ENCODE measurements at regions not wholly inside any gene's neighbourhood (a gene's known extent, or its start where the extent isn't known, plus 50 kb on each side); places are given as distances from the start of the nearest gene placed in this dataset.
"Not testable (repeated sequence)": the region's sequence is repeated elsewhere in the genome, so short reads cannot be mapped to it uniquely, and the experiment has no call there.

DNA sequence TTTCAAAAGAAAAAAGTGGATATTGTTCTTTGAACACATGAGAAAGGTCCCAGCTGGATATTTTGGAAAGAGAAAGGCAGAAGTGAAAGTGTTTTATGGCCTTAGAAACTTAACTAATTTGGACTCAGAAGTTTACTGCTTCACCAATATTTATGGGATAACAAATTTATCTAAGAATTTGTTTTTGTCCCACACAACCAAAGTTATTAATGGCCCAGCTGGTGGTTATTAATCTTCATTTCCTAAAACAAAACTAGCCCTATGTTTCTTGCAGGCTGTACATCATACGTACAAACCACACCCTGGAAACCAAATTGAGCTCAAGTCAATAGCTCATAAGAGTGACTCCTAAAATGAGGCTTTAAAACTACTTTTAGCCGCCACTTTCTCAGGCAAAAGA lies 372.9 kb upstream of the LMCD1 start:
- DNase-seq (ENCODE audit: low read depth, low spot score), result no peak

DNA sequence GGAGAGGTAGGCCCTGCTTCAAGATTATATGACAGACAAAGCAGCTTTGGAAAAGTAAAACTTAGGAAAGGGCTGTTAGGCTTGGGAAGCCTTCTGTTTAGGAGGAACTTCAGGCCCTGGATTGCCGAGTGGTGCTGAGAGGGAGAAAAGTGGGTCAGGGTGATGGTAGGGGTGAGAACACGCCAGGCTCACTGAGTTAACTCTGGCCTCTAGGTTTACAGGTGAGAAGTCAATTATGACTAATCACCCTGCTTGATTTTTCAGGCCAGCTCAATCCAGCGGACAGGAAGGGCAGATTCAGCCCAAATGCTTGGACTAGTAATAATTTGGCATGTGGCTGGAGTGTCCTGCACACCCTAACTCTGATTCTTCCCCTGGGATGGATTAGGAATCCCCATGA lies 365.1 kb upstream of the LMCD1 start:
- no peak for DNase-seq (ENCODE audit: low read depth, low spot score)

DNA sequence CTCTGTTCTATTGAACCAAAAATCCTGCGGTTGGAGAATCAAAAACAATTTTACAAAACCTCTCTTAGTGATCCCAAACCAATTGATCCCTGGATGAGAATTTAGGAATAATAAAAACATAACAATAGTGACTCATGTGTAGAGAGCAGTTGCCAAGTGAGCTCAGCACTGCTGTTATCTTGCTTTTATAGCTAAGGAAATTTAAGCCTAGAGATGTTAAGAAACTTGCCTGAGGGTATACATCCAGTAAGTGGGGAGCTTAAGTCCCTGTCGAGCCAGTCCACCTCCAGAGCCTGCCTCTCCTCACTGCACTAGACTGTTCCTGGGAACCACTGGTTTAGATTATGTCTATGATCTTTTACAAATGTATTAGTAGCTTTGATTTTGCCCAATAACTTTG lies 358.4 kb upstream of the LMCD1 start:
- DNase-seq (ENCODE audit: low read depth, low spot score), result peak; percentile 39

DNA sequence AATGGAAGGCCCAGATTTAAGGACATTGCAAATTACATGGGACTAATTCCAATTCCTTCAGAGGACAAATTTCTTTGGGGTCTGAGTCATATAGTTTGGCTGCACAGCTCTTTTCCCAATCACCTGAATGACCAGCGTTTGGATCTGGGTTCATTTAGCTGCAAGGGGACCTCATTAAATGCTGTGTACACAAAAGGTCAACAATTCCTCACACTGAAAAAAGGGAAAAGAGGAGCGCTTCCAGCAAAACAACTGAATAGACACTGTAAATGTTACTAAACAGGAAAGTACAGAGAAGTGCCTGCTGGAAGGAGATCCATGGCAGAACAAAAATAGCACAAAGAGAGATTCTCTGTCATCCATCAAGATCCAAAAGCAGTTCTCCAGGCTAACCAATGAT lies 356.0 kb upstream of the LMCD1 start:
- peak; percentile 19 for DNase-seq (ENCODE audit: low read depth, low spot score)

DNA sequence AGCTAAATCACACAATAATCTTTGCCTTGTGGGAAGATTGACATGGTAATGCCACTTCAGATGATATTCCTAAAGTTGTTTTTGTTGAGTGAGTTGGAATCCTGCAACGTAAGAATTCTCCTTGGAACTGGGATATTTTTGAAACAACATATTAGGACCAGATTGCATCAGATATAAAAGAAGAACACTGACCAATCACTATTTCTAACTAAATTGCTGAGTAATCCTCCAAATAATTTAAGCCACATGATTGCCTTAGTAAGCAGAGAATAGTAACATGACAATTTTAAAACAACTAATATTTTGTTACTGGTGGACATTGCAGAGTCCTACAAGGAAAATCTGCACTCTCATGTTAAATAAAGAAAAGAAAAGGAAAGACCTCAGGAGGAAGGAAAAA lies 353.9 kb upstream of the LMCD1 start:
- no peak for DNase-seq (ENCODE audit: low read depth, low spot score)

DNA sequence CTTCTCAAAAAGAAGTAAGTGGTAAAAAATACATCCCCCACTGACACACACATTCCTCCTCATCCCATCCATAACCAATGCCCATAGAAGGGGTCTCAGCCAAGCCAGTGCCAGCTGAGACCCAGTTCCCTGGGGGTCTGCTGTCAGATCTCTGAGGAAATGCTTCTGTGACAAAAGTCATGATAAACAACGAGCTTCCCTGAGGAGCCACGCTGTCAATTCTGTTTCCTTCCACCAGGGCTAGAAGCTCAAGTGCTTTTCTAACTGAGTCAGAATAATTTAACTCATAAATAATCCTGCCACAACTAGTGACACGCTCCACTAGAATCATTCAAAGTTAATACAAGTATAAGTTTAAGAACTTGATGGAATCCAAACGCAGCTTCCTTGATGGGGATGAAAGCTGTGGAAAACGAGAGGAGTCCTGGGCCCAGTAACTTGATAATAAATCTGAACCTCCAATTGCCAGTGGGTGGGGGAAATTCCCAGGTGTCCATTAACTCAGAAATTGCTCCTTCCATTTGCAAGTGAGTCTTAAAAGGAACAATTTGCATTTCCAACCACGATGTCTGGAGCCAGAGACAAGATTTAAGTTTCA lies 348.7 kb upstream of the LMCD1 start:
- DNase-seq (ENCODE audit: low read depth, low spot score), result no peak

DNA sequence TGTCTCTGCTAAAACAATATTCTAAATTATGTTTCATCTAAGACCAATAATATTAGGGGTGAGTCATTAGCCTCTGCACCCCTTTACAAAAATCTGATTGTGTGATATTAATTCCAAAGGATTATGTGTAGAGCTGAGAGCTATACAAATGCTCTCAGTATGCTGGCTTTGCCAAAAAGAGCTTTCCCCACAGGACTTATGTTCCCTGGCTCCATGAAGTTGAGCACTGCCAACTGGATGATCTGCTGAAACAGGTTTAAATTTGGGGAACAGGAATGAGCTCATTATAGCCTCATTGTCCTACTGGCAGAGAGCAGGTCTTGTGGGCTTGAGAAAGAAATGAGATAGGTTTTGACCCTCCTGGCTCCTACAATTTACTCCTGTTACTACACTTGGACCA lies 347.8 kb upstream of the LMCD1 start:
- no peak for DNase-seq (ENCODE audit: low read depth, low spot score)

DNA sequence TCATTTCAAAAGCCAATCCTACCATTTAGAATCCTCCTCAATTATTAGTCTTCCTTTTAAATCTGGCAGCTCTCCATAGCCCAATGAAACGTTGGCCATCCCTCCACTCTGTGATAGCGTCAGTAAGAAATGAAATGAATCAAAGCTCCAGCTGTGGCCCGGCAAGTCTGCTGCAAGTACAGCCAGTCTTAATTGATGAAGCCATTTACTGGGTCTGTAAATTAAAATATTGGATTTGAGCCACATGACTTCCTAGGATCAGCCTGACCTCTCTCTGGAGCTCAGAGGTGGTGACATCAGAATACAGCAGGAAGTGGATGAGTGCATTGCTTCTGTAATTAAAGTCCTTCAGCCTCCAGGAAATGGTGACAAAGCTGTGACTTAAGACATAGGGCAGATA lies 347.0 kb upstream of the LMCD1 start:
- no peak for DNase-seq (ENCODE audit: low read depth, low spot score)

DNA sequence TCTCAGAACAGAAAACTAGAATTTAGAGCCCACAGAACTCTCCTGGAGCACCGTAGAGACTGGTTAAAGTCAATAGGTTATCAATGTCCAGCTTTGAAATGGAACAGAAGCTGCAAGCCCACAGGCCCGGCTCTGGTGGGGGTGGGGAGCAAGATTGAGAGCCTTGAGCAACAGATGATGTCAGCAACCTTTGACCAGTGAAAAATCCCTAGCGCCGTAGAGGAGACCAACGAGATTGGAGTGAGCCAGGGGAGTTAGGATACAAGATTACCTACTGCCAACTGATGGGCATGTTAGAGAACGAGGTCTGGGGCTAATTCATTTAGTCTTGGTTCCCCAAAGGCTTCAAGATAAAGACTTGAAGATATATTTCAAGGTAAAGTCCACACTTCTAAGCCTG lies 345.5 kb upstream of the LMCD1 start:
- no peak for DNase-seq (ENCODE audit: low read depth, low spot score)

DNA sequence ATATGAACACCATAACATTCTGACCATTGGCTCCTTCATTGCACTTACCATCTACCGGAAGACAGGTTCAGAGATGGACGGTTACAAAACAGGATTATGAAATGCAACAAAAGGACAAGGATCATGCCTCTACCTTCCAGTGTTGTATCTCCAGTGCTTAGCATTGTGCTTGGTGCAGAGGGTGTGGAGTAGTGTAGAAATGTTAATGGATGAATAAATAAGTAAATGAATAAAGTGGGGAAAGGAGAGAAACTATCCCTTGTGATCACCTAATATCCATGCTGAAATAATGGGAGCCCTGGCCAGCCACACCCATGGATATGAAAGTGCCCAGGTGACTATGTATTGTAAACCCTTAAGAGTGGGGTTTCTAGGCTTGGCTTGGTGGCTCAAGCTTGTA lies 344.8 kb upstream of the LMCD1 start:
- no peak for DNase-seq (ENCODE audit: low read depth, low spot score)

DNA sequence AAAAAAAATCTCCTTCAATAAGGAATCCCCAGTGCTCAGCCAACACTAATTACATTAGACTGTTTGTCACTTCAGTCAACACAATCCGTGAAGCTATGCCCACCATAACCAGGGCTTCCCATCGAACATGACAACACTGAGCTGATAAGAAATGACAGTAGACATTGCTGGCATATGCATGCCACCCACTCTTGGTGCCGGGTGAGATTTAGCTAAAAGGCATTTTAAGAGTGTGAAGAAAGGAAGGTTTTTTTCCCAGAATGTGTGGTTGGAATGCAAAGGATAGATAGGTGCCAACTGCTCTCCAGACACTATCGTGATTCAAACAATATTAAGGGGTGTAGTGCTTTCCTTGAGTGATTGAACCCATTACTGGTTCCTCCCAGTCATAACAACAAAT lies 344.0 kb upstream of the LMCD1 start:
- no peak for DNase-seq (ENCODE audit: low read depth, low spot score)

DNA sequence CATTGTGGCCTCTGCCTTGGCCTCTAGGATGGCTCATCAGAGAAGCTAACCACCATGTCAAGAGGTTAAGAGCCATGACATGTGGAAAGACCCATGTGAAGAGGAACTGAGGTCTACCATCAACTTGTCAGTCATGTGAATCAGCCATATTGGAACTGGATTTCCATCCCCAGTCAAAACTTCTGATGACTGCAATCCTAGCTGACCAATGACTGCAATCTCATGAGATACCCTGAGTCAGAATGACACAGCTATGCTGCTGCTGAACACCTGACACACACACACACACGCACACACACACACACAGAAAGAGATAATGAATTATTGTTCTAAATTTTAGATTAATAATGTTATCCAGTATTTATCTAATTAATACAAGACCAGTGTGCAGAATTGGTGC lies 337.5 kb upstream of the LMCD1 start:
- no peak for DNase-seq (ENCODE audit: low read depth, low spot score)

DNA sequence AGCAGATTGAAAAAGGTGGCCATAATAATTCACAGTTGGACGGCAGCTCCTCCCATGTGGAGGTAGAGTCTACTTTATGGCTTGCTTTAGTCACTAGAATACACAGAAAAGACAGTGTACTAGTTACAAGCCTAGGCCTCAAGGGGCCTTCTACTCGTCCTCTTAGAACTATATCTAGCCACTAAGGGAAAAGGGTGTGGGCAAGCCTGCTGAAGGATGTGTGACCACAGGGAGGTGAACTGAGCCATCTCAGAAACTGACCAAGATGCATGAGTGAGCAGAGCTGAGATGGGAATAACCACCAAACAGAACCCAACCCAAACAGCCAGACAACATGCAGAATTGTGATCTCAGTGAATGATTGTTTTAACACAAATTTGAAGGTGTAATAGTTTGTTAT lies 335.6 kb upstream of the LMCD1 start:
- no peak for DNase-seq (ENCODE audit: low read depth, low spot score)

DNA sequence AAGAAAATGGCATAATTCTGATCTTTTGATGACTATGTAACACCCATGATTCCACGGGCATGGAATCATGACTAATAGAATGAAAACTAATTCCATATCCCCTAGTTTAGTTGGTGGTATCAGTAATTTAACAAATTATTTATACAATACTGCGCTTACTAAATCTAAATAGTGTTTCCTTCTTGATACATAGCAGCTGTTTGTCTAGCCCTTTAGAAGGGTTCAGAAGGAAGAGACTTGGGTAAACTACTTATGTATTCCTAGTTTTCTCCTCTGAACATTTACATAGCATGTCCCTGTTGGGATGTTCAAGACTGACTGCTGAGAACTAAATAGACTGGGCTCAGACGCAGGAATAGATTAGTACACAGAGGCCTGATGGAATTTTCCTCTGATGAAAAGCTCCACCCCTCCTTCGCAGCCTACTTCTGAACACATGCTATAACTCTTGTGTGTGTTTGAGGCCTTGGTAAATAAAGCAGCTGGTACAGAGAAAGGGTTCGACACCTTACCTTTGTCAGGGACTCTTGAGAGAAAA lies 330.6 kb upstream of the LMCD1 start:
- no peak for DNase-seq (ENCODE audit: low read depth, low spot score)

DNA sequence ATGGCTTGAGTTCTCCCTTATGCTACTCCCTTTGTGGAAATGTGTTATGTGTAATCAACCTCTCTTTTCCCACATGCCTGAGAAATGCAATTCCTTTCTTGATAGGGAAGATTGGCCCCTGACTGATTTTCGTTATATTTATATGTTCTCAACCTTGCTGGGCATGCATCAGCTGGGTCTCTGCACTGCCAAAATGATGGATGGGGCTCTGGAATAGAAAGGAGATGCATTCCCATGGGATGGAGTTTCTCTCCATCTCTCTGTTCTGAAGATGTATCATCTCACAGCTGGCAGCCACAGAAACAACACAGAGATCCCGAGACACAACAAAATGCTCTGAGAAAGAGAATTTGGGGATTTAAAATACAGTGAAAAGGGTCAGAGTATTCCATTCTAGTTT lies 327.7 kb upstream of the LMCD1 start:
- DNase-seq (ENCODE audit: low read depth, low spot score), result no peak

DNA sequence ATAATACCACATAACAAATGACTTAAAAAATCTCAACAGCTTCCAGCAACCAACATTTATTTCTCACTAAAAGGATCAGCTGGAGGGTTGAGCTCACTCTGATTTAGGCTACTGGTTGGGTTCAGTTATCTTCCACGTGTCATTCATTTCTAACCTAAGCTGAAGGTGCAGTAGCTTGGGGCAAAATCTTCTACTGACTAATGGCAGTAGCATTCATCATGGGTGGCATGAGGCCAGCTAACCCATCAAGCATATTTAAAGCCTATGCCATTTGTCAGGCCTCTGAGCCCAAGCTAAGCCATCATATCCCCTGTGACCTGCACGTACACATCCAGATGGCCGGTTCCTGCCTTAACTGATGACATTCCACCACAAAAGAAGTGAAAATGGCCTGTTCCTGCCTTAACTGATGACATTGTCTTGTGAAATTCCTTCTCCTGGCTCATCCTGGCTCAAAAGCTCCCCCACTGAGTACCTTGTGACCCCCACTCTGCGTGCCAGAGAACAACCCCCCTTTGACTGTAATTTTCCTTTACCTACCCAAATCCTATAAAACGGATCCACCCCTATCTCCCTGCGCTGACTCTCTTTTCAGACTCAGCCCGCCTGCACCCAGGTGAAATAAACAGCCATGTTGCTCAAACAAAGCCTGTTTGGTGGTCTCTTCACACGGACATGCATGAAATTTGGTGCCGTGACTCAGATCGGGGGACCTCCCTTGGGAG lies 324.7 kb upstream of the LMCD1 start:
- DNase-seq (ENCODE audit: low read depth, low spot score), result peak; percentile 37

DNA sequence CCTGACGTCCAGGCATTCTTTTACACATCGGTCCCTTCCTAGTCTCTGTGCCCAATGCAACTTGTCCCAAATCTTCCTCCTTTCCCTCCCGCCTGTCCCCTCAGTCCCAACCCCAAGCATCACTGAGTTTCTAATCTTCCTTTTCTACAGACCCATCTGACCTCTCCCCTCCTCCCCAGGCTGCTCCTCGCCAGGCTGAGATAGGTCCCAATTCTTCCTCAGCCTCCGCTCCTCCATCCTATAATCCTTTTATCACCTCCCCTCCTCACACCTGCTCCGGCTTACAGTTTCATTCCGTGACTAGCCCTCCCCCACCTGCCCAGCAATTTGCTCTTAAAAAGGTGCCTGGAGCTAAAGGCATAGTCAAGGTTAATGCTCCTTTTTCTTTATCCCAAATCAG lies 323.1 kb upstream of the LMCD1 start:
- not testable (repeated sequence) for DNase-seq (ENCODE audit: low read depth, low spot score)

DNA sequence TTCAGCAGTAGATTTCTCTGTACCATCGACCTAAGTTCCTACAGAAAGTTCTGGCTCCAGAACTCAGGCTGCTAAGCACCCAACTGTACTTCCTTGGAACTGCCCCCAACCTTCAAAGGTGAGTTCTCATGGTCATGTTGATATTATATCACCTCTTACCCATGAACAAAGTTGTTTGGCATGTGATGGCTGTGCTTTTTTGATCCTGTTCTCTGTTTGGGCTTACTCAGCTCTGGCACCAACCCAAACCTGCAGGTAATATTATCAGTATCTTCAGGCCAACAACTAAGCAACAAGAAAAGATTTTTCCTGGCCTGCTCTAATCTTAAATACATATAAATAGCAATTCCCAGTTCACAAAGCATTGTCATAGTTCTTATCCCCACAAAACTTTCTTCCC lies 318.7 kb upstream of the LMCD1 start:
- DNase-seq (ENCODE audit: low read depth, low spot score), result no peak

DNA sequence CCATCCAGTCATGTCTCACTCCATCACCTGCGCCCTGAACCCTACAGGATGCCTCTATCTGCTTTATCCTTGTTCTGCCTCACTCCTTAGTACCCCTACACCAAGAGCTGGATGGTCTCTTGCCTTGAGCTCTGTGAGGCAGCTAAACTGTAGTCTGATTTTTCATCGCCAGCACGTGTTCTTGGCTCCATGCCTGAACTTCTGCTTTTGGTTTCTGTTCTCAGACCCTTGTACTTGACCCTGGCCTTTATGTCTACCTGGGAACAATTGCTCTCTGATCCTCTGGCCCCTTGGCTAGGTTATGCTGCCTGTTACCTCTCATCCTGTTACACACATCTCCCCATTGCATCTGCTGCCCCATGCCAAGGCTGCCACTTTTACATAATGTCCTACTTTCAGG lies 318.0 kb upstream of the LMCD1 start:
- DNase-seq (ENCODE audit: low read depth, low spot score), result no peak

DNA sequence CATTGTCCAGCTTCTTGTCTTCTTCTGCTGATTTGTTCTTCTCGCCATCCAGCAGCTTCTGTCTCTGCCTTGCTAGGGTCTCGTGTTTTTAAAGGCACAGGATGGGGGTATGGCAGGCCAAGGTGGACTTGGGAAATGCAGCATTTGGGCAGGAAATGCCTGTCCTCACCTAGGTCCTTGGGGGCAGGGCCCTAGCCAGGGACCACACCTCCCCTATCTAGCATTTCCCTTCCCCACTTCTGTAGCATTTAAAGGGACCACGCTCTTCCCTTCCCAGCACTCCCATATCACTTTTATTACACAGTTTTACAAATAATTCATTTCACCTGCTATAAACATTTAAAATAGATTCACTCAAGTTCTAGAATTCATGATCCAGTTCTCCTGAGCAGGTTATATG lies 315.4 kb upstream of the LMCD1 start:
- DNase-seq (ENCODE audit: low read depth, low spot score), result no peak

DNA sequence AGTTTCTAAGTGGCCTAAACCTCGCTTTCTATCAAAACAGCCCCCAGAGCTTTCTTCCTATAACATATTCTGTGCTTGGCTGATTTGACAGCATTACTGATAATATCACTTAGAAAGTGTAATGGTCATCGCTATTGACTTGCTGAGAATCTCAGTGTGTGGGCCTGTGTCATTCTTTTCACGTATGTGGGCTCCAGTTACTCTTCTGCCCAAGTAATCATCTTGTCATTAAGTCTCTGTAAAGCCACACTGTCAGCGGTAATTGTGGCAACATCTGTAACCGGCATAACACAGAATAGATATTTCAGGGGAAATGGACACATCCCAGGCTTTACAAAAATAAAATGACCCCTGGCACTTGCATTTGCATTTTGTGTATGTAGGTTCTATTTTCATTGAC lies 313.6 kb upstream of the LMCD1 start:
- DNase-seq (ENCODE audit: low read depth, low spot score), result no peak

DNA sequence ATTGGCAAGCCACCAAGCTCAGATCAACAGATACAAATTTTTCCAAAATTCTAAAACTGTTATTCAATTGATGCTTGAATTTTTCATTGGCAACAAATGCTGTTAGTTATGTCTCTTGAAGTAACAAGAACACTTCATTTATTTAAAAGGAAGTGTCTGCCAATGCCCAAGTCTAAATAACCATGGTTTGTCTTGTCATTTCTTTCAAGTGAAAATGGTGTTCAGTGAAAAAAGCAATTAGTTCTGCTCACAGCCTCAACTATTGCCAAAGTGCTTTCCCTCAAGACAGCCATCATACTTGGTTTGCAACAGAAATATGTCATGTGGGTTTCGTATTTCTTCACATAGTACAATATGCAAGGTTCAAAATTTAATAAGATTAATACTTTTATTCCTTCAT lies 312.6 kb upstream of the LMCD1 start:
- DNase-seq (ENCODE audit: low read depth, low spot score), result no peak

DNA sequence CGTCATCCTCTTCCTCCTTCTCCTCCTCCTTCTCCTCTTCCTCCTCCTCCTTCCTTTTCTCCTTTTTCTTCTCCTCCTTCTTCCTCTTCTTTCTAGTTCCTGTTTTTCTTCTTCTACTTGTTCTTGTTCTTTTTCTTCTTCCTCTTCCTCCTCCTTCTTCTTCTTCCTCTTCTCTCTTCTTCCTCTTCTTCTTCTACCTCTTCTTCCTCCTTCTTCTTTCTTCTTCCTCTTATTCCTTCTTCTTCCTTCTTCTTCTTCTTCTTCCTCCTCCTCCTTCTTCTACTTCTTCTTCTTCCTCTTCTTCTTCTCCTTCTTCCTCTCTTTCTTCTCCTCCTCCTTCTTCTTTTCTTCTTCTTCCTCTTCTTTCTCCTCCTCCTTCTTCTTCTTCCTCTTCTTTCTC lies 310.2 kb upstream of the LMCD1 start:
- no peak for DNase-seq (ENCODE audit: low read depth, low spot score)

DNA sequence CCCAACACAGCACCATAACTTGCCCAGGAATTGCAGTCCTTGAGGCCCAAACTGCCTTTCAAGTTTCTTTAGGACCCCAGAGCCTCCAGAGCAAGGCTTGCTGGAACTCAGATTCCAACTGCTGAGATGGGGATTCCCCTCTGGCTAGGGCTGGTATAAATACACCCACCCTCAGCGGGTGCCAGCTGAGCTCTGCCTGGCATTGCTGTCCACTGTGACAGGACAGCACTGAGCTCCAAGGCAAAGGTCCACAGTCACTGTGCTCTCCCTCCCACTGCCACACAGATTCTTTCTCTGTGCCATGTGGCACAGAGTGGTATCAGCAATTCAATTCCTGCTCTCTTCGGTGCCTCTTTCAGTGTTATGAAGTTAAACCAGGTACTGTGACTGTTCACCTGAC lies 304.2 kb upstream of the LMCD1 start:
- no peak for DNase-seq (ENCODE audit: low read depth, low spot score)

Measured in astrocyte of the hippocampus (primary cell).